CD14-positive monocyte (primary cell): ENCODE measurements at regions not wholly inside any gene's neighbourhood (a gene's known extent, or its start where the extent isn't known, plus 50 kb on each side); places are given as distances from the start of the nearest gene placed in this dataset.

Experiments used
- DNase-seq, 3 donors: peaks; one replicate each; pipeline ENCODE4 v3.0.0-alpha.2; 2011 to 2022
- H2AFZ ChIP-seq: 2 replicates; pipeline ENCODE4 v1.6.0; 2012; ENCODE audit warnings: mild to moderate bottlenecking, low read depth, low read length, inconsistent platforms; ENCODE audit not compliant: insufficient read depth, poor library complexity, severe bottlenecking
- H3K27ac ChIP-seq, 2 donors: 1 replicate in 1 of 2; 2 replicates in 1 of 2; pipeline ENCODE4 v1.5.1; 2012 to 2013; ENCODE audit warnings: low read length in 2 of 2, control low read depth in 1 of 2, inconsistent platforms in 1 of 2, low read depth in 1 of 2, mild to moderate bottlenecking in 1 of 2
- H3K27me3 ChIP-seq, 2 donors: one replicate each; pipeline versions ENCODE4 v1.6.0 to v1.6.1; 2011 to 2013; ENCODE audit warnings: low read length in 2 of 2; ENCODE audit not compliant: control insufficient read depth in 2 of 2, insufficient read depth in 2 of 2
- H3K36me3 ChIP-seq, 2 donors: replicated peaks in 1 of 2; 1 replicate in 1 of 2; 2 replicates in 1 of 2; pipeline versions ENCODE4 v1.5.1 to v1.6.1; 2012 to 2013; ENCODE audit warnings: low read length in 2 of 2, control low read depth in 1 of 2, inconsistent platforms in 1 of 2, mild to moderate bottlenecking in 1 of 2; ENCODE audit not compliant: insufficient read depth in 2 of 2, control insufficient read depth in 1 of 2
- H3K4me1 ChIP-seq, 2 donors: 1 replicate in 1 of 2; 2 replicates in 1 of 2; pipeline versions ENCODE4 v1.5.1 to v1.6.1; 2012 to 2013; ENCODE audit warnings: low read length in 2 of 2, control low read depth in 1 of 2, inconsistent platforms in 1 of 2, mild to moderate bottlenecking in 1 of 2, moderate library complexity in 1 of 2; ENCODE audit not compliant: insufficient read depth in 2 of 2, control insufficient read depth in 1 of 2
- H3K4me2 ChIP-seq: replicated peaks from 2 replicates; pipeline ENCODE3; 2012; ENCODE audit warnings: low read length, moderate library complexity, mild to moderate bottlenecking; ENCODE audit not compliant: poor library complexity, severe bottlenecking; ENCODE audit errors: extremely low read depth
- H3K4me3 ChIP-seq, 3 experiments: fragments of 200-600 bp in 1 of 3; sonication (generic) in 1 of 3; replicated peaks in 1 of 3; 1 replicate in 2 of 3; 2 replicates in 1 of 3; pipeline ENCODE4 v1.5.1; 2011 to 2013; ENCODE audit warnings: low read length in 3 of 3, mild to moderate bottlenecking in 3 of 3, control low read depth in 2 of 3, low read depth in 2 of 3, inconsistent platforms in 1 of 3, moderate library complexity in 1 of 3
- H3K79me2 ChIP-seq: 2 replicates; pipeline ENCODE4 v1.6.0; 2012; ENCODE audit warnings: mild to moderate bottlenecking, control low read depth, inconsistent platforms, low read length, moderate library complexity; ENCODE audit not compliant: insufficient read depth
- H3K9ac ChIP-seq: 2 replicates; pipeline ENCODE4 v1.6.0; 2017; ENCODE audit warnings: low read length, mild to moderate bottlenecking; ENCODE audit not compliant: insufficient read depth, poor library complexity, severe bottlenecking
- H3K9me3 ChIP-seq, 2 donors: replicated peaks in 1 of 2; 1 replicate in 1 of 2; 2 replicates in 1 of 2; pipeline versions ENCODE4 v1.5.1 to v1.6.1; 2012 to 2013; ENCODE audit warnings: low read length in 2 of 2, control low read depth in 1 of 2; ENCODE audit not compliant: control insufficient read depth in 1 of 2, insufficient read depth in 1 of 2
- H4K20me1 ChIP-seq: 2 replicates; pipeline ENCODE4 v1.6.0; 2012; ENCODE audit warnings: mild to moderate bottlenecking, low read length, control low read depth, moderate library complexity; ENCODE audit not compliant: insufficient read depth
- H3K27ac Mint-ChIP-seq, 7 donors: one replicate each; pipeline ENCODE4 v1.8.0; 2020; ENCODE audit warnings: mild to moderate bottlenecking in 7 of 7, mixed read lengths in 7 of 7, moderate library complexity in 6 of 7, inconsistent platforms in 2 of 7
- H3K27me3 Mint-ChIP-seq, 3 donors: one replicate each; pipeline ENCODE4 v1.8.0; 2021 to 2022; ENCODE audit warnings: low read depth in 3 of 3, mild to moderate bottlenecking in 3 of 3, mixed read lengths in 3 of 3, moderate library complexity in 3 of 3, inconsistent platforms in 1 of 3
- H3K36me3 Mint-ChIP-seq, 2 donors: one replicate each; pipeline ENCODE4 v1.8.0; 2020; ENCODE audit warnings: mixed read lengths in 2 of 2, inconsistent platforms in 1 of 2, mild to moderate bottlenecking in 1 of 2
- H3K4me1 Mint-ChIP-seq: one replicate; pipeline ENCODE4 v1.8.0; 2020; ENCODE audit warnings: mild to moderate bottlenecking, mixed read lengths
- H3K4me3 Mint-ChIP-seq, 2 donors: one replicate each; pipeline ENCODE4 v1.8.0; 2020; ENCODE audit warnings: mild to moderate bottlenecking in 2 of 2, mixed read lengths in 2 of 2, moderate library complexity in 1 of 2
- H3K9me3 Mint-ChIP-seq, 7 donors: one replicate each; pipeline ENCODE4 v1.8.0; 2020 to 2022; ENCODE audit warnings: mixed read lengths in 7 of 7, mild to moderate bottlenecking in 6 of 7, moderate library complexity in 6 of 7, inconsistent platforms in 2 of 7
- WGBS: methylation state at CpG from one replicate; pipeline ENCODE4 v1.1.5; 2013; ENCODE audit warnings: missing lambda C conversion rate; ENCODE audit not compliant: insufficient coverage; 5-methylcytosine and 5-hydroxymethylcytosine counted together
- intact Hi-C, 2 donors: fragments of 100-400 bp; cut with micrococcal nuclease; formaldehyde crosslinking; loops; one replicate each; pipeline versions ENCODE4 v1.15.0 to v1.15.1; 2023
- TF ChIP-seq, protein P1 (sequence below): fragments of 200-600 bp; IDR thresholded peaks from one replicate; pipeline ENCODE4 v1.8.0; 2022; ENCODE audit warnings: antibody characterized with exemption, mild to moderate bottlenecking

DNA sequence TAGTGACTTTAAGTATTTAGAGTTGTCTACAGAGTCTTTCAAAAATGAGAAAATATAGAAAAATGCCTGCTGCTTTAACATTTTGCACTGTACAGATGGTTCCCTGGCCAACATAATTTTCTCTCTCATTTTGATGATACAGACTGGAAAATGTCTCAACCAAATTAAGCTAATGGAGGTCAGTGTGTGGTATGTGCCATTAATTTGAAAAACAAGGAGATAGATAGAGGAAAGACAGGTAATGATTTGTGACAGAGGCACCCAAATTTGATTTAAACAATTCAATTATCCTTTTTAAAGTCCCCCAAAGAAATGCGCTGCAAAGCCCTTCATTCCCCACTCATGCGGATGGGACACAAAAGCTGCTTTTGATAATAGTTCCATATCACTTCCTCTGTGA lies 140.0 kb downstream of the ASCL1 start:
- H3K36me3 ChIP-seq, result no peaks in the 10 kb centered on the region
- peaks cover 0 to 7% (median 2%) of the 10 kb centered on the region in 7 donors for H3K9me3 Mint-ChIP-seq
- H3K27ac Mint-ChIP-seq, result no peak overlapping the region
- peaks cover 0 to 5% of the 10 kb centered on the region in 2 donors for H3K9me3 ChIP-seq
- H3K9ac ChIP-seq, result no peak overlapping the region
- no peak overlapping the region for H3K4me3 ChIP-seq
- H3K27ac ChIP-seq, result no peak overlapping the region
- H3K36me3 Mint-ChIP-seq, result no peaks in the 10 kb centered on the region
- TF ChIP-seq, protein P1, sequence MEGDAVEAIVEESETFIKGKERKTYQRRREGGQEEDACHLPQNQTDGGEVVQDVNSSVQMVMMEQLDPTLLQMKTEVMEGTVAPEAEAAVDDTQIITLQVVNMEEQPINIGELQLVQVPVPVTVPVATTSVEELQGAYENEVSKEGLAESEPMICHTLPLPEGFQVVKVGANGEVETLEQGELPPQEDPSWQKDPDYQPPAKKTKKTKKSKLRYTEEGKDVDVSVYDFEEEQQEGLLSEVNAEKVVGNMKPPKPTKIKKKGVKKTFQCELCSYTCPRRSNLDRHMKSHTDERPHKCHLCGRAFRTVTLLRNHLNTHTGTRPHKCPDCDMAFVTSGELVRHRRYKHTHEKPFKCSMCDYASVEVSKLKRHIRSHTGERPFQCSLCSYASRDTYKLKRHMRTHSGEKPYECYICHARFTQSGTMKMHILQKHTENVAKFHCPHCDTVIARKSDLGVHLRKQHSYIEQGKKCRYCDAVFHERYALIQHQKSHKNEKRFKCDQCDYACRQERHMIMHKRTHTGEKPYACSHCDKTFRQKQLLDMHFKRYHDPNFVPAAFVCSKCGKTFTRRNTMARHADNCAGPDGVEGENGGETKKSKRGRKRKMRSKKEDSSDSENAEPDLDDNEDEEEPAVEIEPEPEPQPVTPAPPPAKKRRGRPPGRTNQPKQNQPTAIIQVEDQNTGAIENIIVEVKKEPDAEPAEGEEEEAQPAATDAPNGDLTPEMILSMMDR, result no peak
- H4K20me1 ChIP-seq, result no peaks in the 10 kb centered on the region
- H3K27me3 ChIP-seq, result no peaks in the 10 kb centered on the region
- no peak for DNase-seq
- no peak overlapping the region for H3K4me2 ChIP-seq
- no peaks in the 10 kb centered on the region for H3K27me3 Mint-ChIP-seq
- H3K4me1 ChIP-seq, result no peaks in the 10 kb centered on the region
- H2AFZ ChIP-seq, result no peak overlapping the region
- H3K4me1 Mint-ChIP-seq, result no peaks in the 10 kb centered on the region
- no CpG with 5 or more reads among the region's 2 CpGs for WGBS
- H3K4me3 Mint-ChIP-seq, result no peak overlapping the region
- no peaks in the 10 kb centered on the region for H3K79me2 ChIP-seq
- intact Hi-C loops, result no loop called here

DNA sequence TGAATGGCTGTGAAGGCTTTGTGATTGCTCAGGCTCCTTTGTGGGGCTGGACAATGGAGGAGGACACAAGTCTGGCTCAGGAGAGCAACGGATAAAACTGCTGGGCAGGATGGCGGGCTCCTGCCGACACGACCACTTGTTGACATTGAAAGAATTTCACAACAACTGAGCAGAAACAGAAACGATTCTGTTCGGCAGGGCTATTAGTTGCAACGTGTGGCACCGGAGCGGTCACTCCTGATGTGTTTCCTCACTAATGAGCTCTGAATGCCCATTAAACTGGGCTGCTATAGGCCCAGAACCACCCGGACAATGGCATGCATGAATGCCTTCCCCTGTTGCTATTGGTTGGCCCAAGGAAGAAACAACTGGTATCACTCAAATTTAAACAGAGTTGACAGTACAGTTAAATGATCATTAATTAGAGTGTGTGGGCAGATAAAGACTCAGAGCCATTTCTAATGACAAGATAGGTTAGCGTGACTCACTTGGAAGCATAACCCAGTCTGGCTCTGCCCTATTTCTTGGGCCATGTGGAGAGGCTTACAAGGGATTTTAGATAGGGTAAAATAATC lies 142.9 kb downstream of the ASCL1 start:
- no peaks in the 10 kb centered on the region for H3K36me3 ChIP-seq
- H2AFZ ChIP-seq, result no peak overlapping the region
- DNase-seq, result no peak
- intact Hi-C loops, result no loop called here
- Mint-ChIP-seq H3K27ac (no peak overlapping the region), H3K9me3 (peaks cover 0 to 7% (median 2%) of the 10 kb centered on the region in 7 donors), H3K27me3 (no peaks in the 10 kb centered on the region), H3K4me1 (no peaks in the 10 kb centered on the region), H3K36me3 (no peaks in the 10 kb centered on the region), H3K4me3 (peak overlapping the region in 1 of 2 donors; percentile 16)
- no peak overlapping the region for H3K27ac ChIP-seq
- H3K27me3 ChIP-seq, result no peaks in the 10 kb centered on the region
- H3K4me2 ChIP-seq, result no peak overlapping the region
- TF ChIP-seq, protein P1, result no peak
- no peak overlapping the region for H3K4me3 ChIP-seq
- H3K4me1 ChIP-seq, result no peaks in the 10 kb centered on the region
- 91% methylated on average over 9 of the region's 11 CpGs for WGBS
- no peaks in the 10 kb centered on the region for H4K20me1 ChIP-seq
- no peaks in the 10 kb centered on the region for H3K79me2 ChIP-seq
- no peak overlapping the region for H3K9ac ChIP-seq
- H3K9me3 ChIP-seq, result peaks cover 0 to 5% of the 10 kb centered on the region in 2 donors
